H1 (cell line): ENCODE measurements at regions not wholly inside any gene's neighbourhood (a gene's known extent, or its start where the extent isn't known, plus 50 kb on each side); places are given as distances from the start of the nearest gene placed in this dataset.

Experiments used
- CHD1 ChIP-seq: IDR thresholded peaks from 2 replicates; pipeline ENCODE4 v1.6.1; 2012; ENCODE audit warnings: low read depth, low read length, improper control_type of control experiment
- CTBP2 ChIP-seq: IDR thresholded peaks from 2 replicates; pipeline ENCODE4 v1.7.0; 2011; ENCODE audit warnings: borderline replicate concordance, mild to moderate bottlenecking, moderate library complexity, mixed read lengths, low read length; ENCODE audit not compliant: insufficient read depth, insufficient read length
- EP300 ChIP-seq, 2 experiments: IDR thresholded peaks; 1 replicate in 1 of 2; 2 replicates in 1 of 2; pipeline ENCODE4 v1.6.1; 2011 to 2012; ENCODE audit warnings: low read depth in 2 of 2, low read length in 2 of 2, mild to moderate bottlenecking in 2 of 2, borderline replicate concordance in 1 of 2, inconsistent platforms in 1 of 2, moderate library complexity in 1 of 2
- EZH2 ChIP-seq: fragments of 200-600 bp; sonication (generic); IDR thresholded peaks from 2 replicates; pipeline ENCODE4 v1.7.1; 2012; ENCODE audit warnings: low read depth, mild to moderate bottlenecking, moderate library complexity, low read length, inconsistent platforms; ENCODE audit not compliant: severe bottlenecking
- KDM4A ChIP-seq: IDR thresholded peaks from one replicate; pipeline ENCODE4 v1.7.1; 2012; ENCODE audit warnings: low read depth, mild to moderate bottlenecking, moderate library complexity, low read length, inconsistent platforms; ENCODE audit not compliant: severe bottlenecking
- RXRA ChIP-seq: IDR thresholded peaks from 2 replicates; pipeline ENCODE4 v1.6.1; 2011; ENCODE audit warnings: low read depth, mild to moderate bottlenecking, low read length, moderate library complexity; ENCODE audit not compliant: insufficient read depth
- SIN3A ChIP-seq, 2 experiments: IDR thresholded peaks in 1 of 2; conservative IDR thresholded peaks in 1 of 2; 2 replicates each; pipeline ENCODE4 v1.6.1; 2011 to 2012; ENCODE audit warnings: low read length in 2 of 2, improper control_type of control experiment in 1 of 2, low read depth in 1 of 2, mild to moderate bottlenecking in 1 of 2
- YY1 ChIP-seq: IDR thresholded peaks from 2 replicates; pipeline ENCODE4 v1.6.1; 2011; ENCODE audit warnings: low read depth, mild to moderate bottlenecking, low read length

- TF ChIP-seq EP300 (IDR thresholded peaks at IDR 0.05; ENCODE audit: borderline replicate concordance in 1 of 2, low read depth in 2 of 2, low read length in 2 of 2): no peak
- TF ChIP-seq RXRA: no peak
- TF ChIP-seq SIN3A (conservative IDR thresholded peaks at IDR 0.05 in 1 of 2, IDR thresholded peaks at IDR 0.05 in 1 of 2; ENCODE audit: low read depth in 1 of 2, low read length in 2 of 2): no peak
- no peak for TF ChIP-seq CHD1
- TF ChIP-seq CTBP2: no peak
- no peak for TF ChIP-seq YY1
- TF ChIP-seq KDM4A: no peak
- TF ChIP-seq EZH2: no peak
- TF ChIP-seq, all 59 proteins: peak for 0
Observed at GRCh38 chrX:15072259-15072658, 197.6 kb downstream of the ASB9 start (continued).
